ENCODE measurements at regions not wholly inside any gene's neighbourhood (a gene's known extent, or its start where the extent isn't known, plus 50 kb on each side); places are given as distances from the start of the nearest gene placed in this dataset.

DNA sequence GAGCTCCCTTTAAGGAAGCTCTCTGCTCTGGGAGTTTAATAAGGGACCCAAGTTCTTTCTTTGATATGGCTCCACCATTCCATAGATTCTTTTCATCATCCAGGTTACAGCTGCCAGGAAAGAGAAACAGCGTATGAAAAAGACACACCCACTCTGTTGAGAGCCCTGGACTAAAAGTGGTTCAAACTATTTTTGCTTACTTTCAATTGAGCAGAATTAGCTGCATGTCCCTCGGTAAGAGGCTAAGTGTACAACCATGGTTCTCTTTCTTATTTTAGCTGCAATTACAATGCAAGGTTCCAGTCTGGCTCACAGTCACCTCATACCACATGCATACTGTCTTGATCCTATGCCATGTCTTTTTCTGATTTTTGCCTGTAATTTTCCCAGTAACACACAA lies 1288.3 kb downstream of the NSUN3 start:
- intact Hi-C loops (cut with DNase I) = no loop called here

GRCh38 chr3:95352471-95352870 lies 1289.6 kb downstream of the NSUN3 start:
- no peak for DNase-seq
- WGBS, 2 donors = 9 to 28% methylated on average over 1 of the region's 1 CpG
- no peak for TF ChIP-seq POLR2A (IDR thresholded peaks at IDR 0.05)
- no peak for TF ChIP-seq CTCF (IDR thresholded peaks at IDR 0.05)

More for the DNA sequence above, 1288.3 kb downstream of the NSUN3 start:
- H3K4me1 ChIP-seq = no peaks in the 10 kb centered on the region
- TF ChIP-seq CTCF (IDR thresholded peaks at IDR 0.05) (no peak), POLR2A (IDR thresholded peaks at IDR 0.05) (no peak)
- no peak overlapping the region for H3K4me3 ChIP-seq
- no peak for DNase-seq
- H3K27ac ChIP-seq = no peak overlapping the region
- H3K9me3 ChIP-seq = no peaks in the 10 kb centered on the region
- no peaks in the 10 kb centered on the region for H3K36me3 ChIP-seq
- 41 to 44% methylated on average over 2 of the region's 2 CpGs for WGBS, 2 donors
- H3K27me3 ChIP-seq = no peaks in the 10 kb centered on the region

DNA sequence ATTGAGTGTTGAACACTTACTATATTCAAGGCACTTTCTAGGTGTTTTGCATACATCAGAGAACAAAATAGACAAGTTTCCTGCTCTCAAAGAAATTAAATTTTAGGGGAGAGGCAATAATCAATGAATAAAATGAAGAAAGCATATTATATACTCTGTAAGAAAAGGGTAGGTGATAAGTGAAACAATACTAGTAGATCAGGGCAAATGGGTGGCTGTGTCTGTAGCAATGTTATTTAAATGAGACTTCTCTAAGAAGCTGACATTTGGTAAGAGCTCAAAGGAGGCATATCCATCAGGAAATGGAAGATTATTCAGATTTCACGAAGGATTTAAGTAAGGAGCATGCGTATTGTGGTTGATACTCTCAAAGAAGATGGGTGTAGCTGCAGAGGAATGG lies 1291.6 kb downstream of the NSUN3 start:
- DNase-seq = no peak

More at GRCh38 chr3:95352471-95352870, 1289.6 kb downstream of the NSUN3 start:
- intact Hi-C loops (cut with DNase I) = no loop called here
- no peak overlapping the region for H3K4me3 ChIP-seq
- H3K4me1 ChIP-seq = no peaks in the 10 kb centered on the region
- no peaks in the 10 kb centered on the region for H3K27me3 ChIP-seq
- no peaks in the 10 kb centered on the region for H3K36me3 ChIP-seq
- H3K27ac ChIP-seq = no peak overlapping the region
- no peaks in the 10 kb centered on the region for H3K9me3 ChIP-seq

GRCh38 chr3:95356764-95357501 lies 1294.1 kb downstream of the NSUN3 start:
- H3K27me3 ChIP-seq = no peaks in the 10 kb centered on the region
- H3K27ac ChIP-seq = no peak overlapping the region
- intact Hi-C loops (cut with DNase I) = no loop called here
- WGBS, 2 donors = 82 to 89% methylated on average over 9 to 10 of the region's 11 CpGs
- no peak for TF ChIP-seq CTCF (IDR thresholded peaks at IDR 0.05)
- no peak for TF ChIP-seq POLR2A (IDR thresholded peaks at IDR 0.05)
- DNase-seq = no peak
- no peak overlapping the region for H3K4me3 ChIP-seq
- no peaks in the 10 kb centered on the region for H3K36me3 ChIP-seq
- no peaks in the 10 kb centered on the region for H3K9me3 ChIP-seq
- no peaks in the 10 kb centered on the region for H3K4me1 ChIP-seq

More for the DNA sequence above, 1291.6 kb downstream of the NSUN3 start:
- Histone ChIP-seq H3K27me3 (no peaks in the 10 kb centered on the region), H3K4me1 (no peaks in the 10 kb centered on the region), H3K27ac (no peak overlapping the region), H3K36me3 (no peaks in the 10 kb centered on the region), H3K4me3 (no peak overlapping the region), H3K9me3 (no peaks in the 10 kb centered on the region)
- TF ChIP-seq POLR2A (IDR thresholded peaks at IDR 0.05) (no peak), CTCF (IDR thresholded peaks at IDR 0.05) (no peak)
- WGBS, 2 donors = 67 to 74% methylated on average over 2 of the region's 2 CpGs
- intact Hi-C loops (cut with DNase I) = no loop called here

GRCh38 chr3:95387242-95388021 lies 1324.6 kb downstream of the NSUN3 start:
- intact Hi-C loops (cut with DNase I) = no loop called here
- H3K4me1 ChIP-seq = no peaks in the 10 kb centered on the region
- H3K27ac ChIP-seq = no peak overlapping the region
- no peak overlapping the region for H3K4me3 ChIP-seq
- H3K36me3 ChIP-seq = no peaks in the 10 kb centered on the region
- no peaks in the 10 kb centered on the region for H3K9me3 ChIP-seq
- TF ChIP-seq CTCF (IDR thresholded peaks at IDR 0.05) = no peak
- TF ChIP-seq POLR2A (IDR thresholded peaks at IDR 0.05) = no peak
- 59 to 63% methylated on average over 6 of the region's 6 CpGs for WGBS, 2 donors
- H3K27me3 ChIP-seq = no peaks in the 10 kb centered on the region
- no peak for DNase-seq
